Gastroesophageal sphincter (tissue), 4 donors: ENCODE measurements at regions not wholly inside any gene's neighbourhood (a gene's known extent, or its start where the extent isn't known, plus 50 kb on each side); places are given as distances from the start of the nearest gene placed in this dataset.
"Not testable (repeated sequence)": the region's sequence is repeated elsewhere in the genome, so short reads cannot be mapped to it uniquely, and the experiment has no call there.

Experiments
- ATAC-seq: fragments of 150-250 bp; one replicate; pipeline ENCODE4 v1.9.1; 2016; ENCODE audit warnings: mild to moderate bottlenecking, moderate library complexity
- H3K27ac ChIP-seq, 4 donors: fragments of 200-600 bp; sonication (generic) in 3 of 4; 1 replicate in 3 of 4; 2 replicates in 1 of 4; pipeline ENCODE4 v1.5.1; 2016 to 2019
- H3K27me3 ChIP-seq: fragments of 200-600 bp; sonication (generic); one replicate; pipeline ENCODE4 v1.5.1; 2019
- H3K36me3 ChIP-seq, 2 donors: fragments of 200-600 bp; sonication (generic); one replicate each; pipeline ENCODE4 v1.5.1; 2019; ENCODE audit warnings: control low read depth in 1 of 2
- H3K4me1 ChIP-seq, 3 donors: fragments of 200-600 bp; sonication (generic); 1 replicate in 2 of 3; 2 replicates in 1 of 3; pipeline ENCODE4 v1.5.1; 2016 to 2019; ENCODE audit warnings: control low read depth in 2 of 3
- H3K4me3 ChIP-seq, 2 donors: fragments of 200-600 bp; sonication (generic); one replicate each; pipeline ENCODE4 v1.5.1; 2019; ENCODE audit warnings: mild to moderate bottlenecking in 1 of 2, moderate library complexity in 1 of 2
- H3K9me3 ChIP-seq, 3 donors: fragments of 200-600 bp; sonication (generic); one replicate each; pipeline ENCODE4 v1.5.1; 2017 to 2019; ENCODE audit warnings: control low read depth in 2 of 3
- CTCF ChIP-seq, 4 experiments: fragments of 200-600 bp in 2 of 4; fragments of 450-650 bp in 2 of 4; sonication (generic) in 1 of 4; IDR thresholded peaks; one replicate each; pipeline ENCODE4 v1.5.1; 2017 to 2019; ENCODE audit warnings: antibody characterized with exemption in 4 of 4, mild to moderate bottlenecking in 2 of 4, moderate library complexity in 2 of 4
- EP300 ChIP-seq: sonication (generic); formaldehyde crosslinking; IDR thresholded peaks from one replicate; pipeline ENCODE4 v1.6.1; 2017; ENCODE audit warnings: antibody characterized with exemption, mild to moderate bottlenecking
- POLR2A ChIP-seq, 2 donors: fragments of 450-650 bp; IDR thresholded peaks; one replicate each; pipeline ENCODE4 v1.6.1; 2017; ENCODE audit warnings: antibody characterized with exemption in 2 of 2, mild to moderate bottlenecking in 2 of 2, moderate library complexity in 1 of 2
- POLR2AphosphoS5 ChIP-seq: sonication (generic); formaldehyde crosslinking; IDR thresholded peaks from one replicate; pipeline ENCODE4 v1.6.1; 2017; ENCODE audit warnings: antibody characterized with exemption
- WGBS, 2 donors: methylation state at CpG; one replicate each; pipeline ENCODE4 v1.1.5; 2018; ENCODE audit warnings: low coverage in 1 of 2; 5-methylcytosine and 5-hydroxymethylcytosine counted together

- H3K9me3 ChIP-seq = no peaks in the 10 kb centered on the region
- no peaks in the 10 kb centered on the region for H3K27me3 ChIP-seq
- no peak overlapping the region for H3K27ac ChIP-seq
- H3K4me3 ChIP-seq = no peak overlapping the region
- no peaks in the 10 kb centered on the region for H3K36me3 ChIP-seq
- peaks cover 0 to 18% (median 0%) of the 10 kb centered on the region in 3 donors for H3K4me1 ChIP-seq
- ATAC-seq = no peak
- peak; percentile 27 for TF ChIP-seq POLR2AphosphoS5
- no peak for TF ChIP-seq POLR2A (IDR thresholded peaks at IDR 0.05)
- WGBS, 2 donors = 77 to 89% methylated on average over 5 of the region's 5 CpGs
These were observed 162.9 kb upstream of the PGRMC2 start for GRCh38 chr4:128450326-128451120.

- no peaks in the 10 kb centered on the region for H3K27me3 ChIP-seq
- no peak for ATAC-seq
- peaks cover 0 to 8% (median 0%) of the 10 kb centered on the region in 3 donors for H3K9me3 ChIP-seq
- no peak overlapping the region for H3K27ac ChIP-seq
- peaks cover 0 to 14% (median 0%) of the 10 kb centered on the region in 3 donors for H3K4me1 ChIP-seq
- H3K36me3 ChIP-seq = no peaks in the 10 kb centered on the region
- H3K4me3 ChIP-seq = no peak overlapping the region
- WGBS, 2 donors = 22 to 71% methylated on average over 1 of the region's 1 CpG
- TF ChIP-seq CTCF (IDR thresholded peaks at IDR 0.05) (no peak), POLR2AphosphoS5 (no peak), POLR2A (IDR thresholded peaks at IDR 0.05) (no peak), EP300 (no peak)
These were observed 161.6 kb upstream of the PGRMC2 start for GRCh38 chr4:128449251-128449650.

GRCh38 chr4:128444544-128445302 lies 157.1 kb upstream of the PGRMC2 start:
- TF ChIP-seq POLR2AphosphoS5 (no peak), POLR2A (IDR thresholded peaks at IDR 0.05) (no peak), EP300 (no peak), CTCF (IDR thresholded peaks at IDR 0.05) (no peak)
- no peaks in the 10 kb centered on the region for H3K4me1 ChIP-seq
- no peak overlapping the region for H3K4me3 ChIP-seq
- H3K36me3 ChIP-seq = no peaks in the 10 kb centered on the region
- WGBS, 2 donors = 84 to 96% methylated on average over 3 of the region's 3 CpGs
- H3K27me3 ChIP-seq = no peaks in the 10 kb centered on the region
- ATAC-seq = no peak
- H3K27ac ChIP-seq = no peak overlapping the region
- H3K9me3 ChIP-seq = peaks cover 0 to 23% (median 0%) of the 10 kb centered on the region in 3 donors

GRCh38 chr4:128440923-128441322 lies 153.3 kb upstream of the PGRMC2 start:
- peaks cover 0 to 32% (median 0%) of the 10 kb centered on the region in 3 donors for H3K9me3 ChIP-seq
- no peaks in the 10 kb centered on the region for H3K4me1 ChIP-seq
- no peaks in the 10 kb centered on the region for H3K27me3 ChIP-seq
- H3K36me3 ChIP-seq = no peaks in the 10 kb centered on the region
- no peak overlapping the region for H3K27ac ChIP-seq
- WGBS, 2 donors = 80 to 84% methylated on average over 1 to 3 of the region's 4 CpGs
- no peak overlapping the region for H3K4me3 ChIP-seq
- ATAC-seq = no peak
- TF ChIP-seq EP300 (no peak), CTCF (IDR thresholded peaks at IDR 0.05) (no peak), POLR2AphosphoS5 (no peak), POLR2A (IDR thresholded peaks at IDR 0.05) (no peak)

- ATAC-seq, H3K36me3 ChIP-seq, H3K27me3 ChIP-seq, H3K27ac ChIP-seq, H3K4me1 ChIP-seq, H3K4me3 ChIP-seq: not testable (repeated sequence)
- 60 to 100% methylated on average over 1 of the region's 8 CpGs for WGBS, 2 donors
- H3K9me3 ChIP-seq = peaks cover 0 to 14% (median 0%) of the 10 kb centered on the region in 3 donors
These were observed 149.4 kb upstream of the PGRMC2 start for GRCh38 chr4:128437023-128437422.

GRCh38 chr4:128429023-128429613 lies 141.5 kb upstream of the PGRMC2 start:
- 91 to 93% methylated on average over 1 to 2 of the region's 2 CpGs for WGBS, 2 donors
- ATAC-seq = not testable (repeated sequence)

More at GRCh38 chr4:128429023-128429613, 141.5 kb upstream of the PGRMC2 start:
- H3K4me1 ChIP-seq, H3K36me3 ChIP-seq, H3K27ac ChIP-seq, H3K9me3 ChIP-seq, H3K27me3 ChIP-seq, H3K4me3 ChIP-seq: not testable (repeated sequence)
